GM18873 (cell line): ENCODE measurements at regions not wholly inside any gene's neighbourhood (a gene's known extent, or its start where the extent isn't known, plus 50 kb on each side); places are given as distances from the start of the nearest gene placed in this dataset.

ENCODE experiments used
- ATAC-seq: cut with Tn5 transposase; IDR thresholded peaks from one replicate; pipeline ENCODE4 v1.9.1; 2021; ENCODE audit warnings: mild to moderate bottlenecking, moderate library complexity, moderate number of reproducible peaks; ENCODE audit not compliant: unreplicated experiment, low FRiP score

DNA sequence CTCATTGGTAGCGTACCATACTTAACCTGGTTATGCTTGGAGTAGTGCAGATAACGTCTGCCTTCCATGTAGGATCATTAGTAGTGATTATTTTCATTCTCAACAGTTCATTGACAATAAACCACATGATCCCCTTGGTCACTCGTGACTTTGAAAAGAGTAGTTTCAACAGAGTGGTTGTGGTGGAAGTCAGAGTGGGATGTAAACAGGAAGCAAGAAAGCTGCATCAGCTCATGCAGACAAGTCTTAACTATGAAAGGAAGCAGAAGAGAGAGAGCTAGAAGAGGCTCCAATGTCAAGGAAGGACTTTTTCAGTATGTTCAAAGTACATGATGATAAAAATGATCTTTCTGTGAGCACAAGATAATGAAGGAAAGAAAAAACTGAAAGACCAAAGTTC is 287.4 kb downstream of the MBD2 start:
- ATAC-seq = no peak

DNA sequence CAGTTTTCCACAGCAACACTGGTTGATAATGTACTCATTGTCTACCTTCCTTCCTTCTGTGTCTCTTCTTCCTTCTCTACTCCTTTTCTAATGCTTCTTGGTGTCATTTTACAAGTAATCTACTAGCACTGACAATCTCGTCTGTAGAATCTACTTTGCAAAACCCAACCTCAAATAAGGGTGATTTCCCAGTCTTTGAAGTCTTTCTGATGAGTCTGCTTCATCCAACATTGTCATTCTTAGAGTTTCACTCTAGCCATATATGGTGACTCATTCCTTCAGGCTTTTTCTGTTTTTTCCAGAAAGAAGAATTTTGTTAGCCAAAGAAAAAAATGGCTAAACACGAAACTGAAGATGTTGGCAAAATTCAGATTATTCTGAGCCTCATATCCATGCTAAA is 288.7 kb downstream of the MBD2 start:
- ATAC-seq = no peak

DNA sequence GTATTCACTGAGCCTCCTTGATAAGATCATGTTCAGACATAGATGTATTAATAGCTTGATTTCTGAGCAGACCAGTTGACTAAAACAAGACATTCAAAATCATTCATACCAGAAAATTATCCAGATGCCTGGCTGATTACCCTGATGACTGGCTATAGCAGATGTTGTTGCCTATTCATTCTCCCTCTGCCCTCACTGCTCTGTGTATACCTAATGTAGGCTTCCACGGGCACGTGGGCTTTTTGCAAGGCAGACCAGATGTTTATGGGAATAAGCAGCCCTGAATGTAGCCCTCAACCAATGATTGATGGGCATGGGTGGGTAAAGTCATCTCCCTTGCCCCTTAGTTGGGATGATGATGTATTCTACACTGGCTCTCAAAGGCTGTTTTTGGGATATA is 289.1 kb downstream of the MBD2 start:
- ATAC-seq = no peak

DNA sequence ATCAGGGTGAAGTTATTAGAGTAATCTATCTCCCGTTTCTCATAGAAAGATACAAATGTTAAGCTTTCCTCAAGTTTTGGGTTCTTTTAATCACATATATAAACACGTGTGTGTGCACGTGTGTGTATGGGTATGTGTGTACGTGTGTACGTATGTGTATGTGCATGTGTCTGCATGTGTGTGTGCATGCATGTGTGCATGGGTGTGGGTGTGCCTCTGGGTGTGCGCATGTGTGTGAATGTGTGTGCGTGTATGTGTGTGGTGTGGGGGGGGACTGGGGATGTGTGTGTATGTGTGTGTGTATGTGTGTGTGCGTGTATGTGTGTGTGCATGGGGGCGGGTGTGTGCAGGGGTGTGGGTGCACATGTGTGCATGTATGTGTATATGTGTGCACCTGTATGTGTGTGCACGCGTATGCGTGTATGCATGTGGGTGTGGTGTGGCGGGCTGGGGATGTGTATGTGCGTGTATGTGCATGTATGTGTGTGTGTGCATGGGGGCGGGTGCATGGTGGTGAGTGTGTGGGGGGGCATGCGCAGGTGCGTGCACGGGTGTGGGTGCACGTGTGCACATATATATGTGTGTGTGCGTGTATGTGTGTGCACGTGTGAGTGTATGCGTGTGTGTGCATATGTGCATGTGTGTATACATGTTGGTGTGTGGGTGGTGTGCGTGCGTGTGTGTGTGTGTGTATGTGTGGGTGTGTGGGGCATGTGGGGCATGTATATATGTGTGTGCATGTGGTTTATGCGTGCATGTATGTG is 304.0 kb downstream of the MBD2 start:
- ATAC-seq = no peak

DNA sequence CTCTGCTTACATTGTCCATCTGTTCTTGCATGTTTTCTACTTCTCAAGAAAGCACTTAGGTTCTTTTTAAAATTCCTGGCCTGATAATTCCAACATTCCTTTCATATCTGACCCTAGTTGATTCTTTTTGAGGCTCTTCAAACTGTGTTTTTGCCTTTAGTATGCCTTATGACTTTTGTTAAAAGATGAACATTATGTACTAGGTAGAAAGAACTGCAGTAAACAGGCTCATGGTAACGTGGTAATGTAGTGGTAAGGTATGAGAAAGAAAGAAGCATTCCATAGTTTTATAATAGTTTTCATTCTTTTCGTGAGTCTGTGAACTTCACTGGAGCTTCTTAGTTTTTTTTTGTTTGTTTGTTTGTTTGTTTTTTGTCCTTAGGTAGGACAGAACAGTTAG is 306.4 kb downstream of the MBD2 start:
- ATAC-seq = no peak

DNA sequence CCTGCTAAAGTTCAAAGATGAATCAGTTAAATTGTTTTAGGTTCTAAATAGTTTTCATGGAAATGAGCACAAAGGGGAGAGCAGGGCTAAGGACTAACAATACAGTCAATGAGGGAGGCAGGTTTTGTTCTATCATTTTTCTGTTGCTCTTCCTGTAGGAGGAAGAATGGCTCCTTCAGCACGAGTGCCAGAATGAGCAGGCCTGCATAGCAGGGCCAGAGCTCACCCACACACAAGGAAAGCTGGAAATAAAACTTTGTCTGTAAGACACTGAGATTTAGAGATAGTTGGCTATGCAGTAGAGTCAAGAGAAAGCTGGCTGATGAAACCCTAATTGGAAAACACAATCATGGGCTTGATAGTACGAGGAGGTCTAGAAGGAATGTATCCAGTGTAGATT is 313.3 kb downstream of the MBD2 start:
- ATAC-seq = no peak

DNA sequence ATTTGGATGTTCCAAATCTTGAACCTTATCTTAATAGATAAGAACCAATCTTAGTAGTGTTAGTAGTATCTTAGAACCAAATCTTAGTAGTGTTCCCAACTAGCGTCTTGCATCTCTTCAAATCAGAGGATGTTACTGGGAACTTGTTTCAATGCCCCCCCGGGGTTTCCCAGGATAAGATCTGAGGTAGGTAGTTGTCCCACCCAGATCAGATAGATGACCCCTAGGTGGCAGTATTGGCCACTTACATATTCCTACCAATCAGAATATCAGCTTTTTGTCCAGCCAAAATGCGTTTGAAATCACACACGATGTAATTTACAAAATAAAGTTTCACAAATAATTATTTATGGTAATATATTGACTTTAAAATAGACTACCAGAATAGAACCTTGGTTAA is 314.8 kb downstream of the MBD2 start:
- no peak for ATAC-seq

DNA sequence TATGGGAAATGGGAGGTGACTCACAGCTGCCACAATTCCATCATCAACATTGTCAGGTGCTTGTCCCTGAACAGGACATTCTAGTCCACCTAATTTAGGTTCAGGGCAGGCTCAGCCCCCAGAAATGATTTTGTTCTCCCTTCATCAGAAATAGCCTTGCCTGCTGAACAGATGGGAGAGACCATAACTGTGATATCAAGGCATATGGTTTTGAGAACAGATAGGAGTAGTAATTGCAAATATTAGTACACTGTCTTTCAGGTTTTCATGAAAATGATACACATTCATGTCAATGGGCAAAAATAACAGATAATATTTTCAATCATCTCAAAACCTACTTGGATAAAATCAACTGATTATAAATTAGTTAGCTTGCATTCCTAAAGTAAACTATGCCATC is 316.5 kb downstream of the MBD2 start:
- no peak for ATAC-seq

DNA sequence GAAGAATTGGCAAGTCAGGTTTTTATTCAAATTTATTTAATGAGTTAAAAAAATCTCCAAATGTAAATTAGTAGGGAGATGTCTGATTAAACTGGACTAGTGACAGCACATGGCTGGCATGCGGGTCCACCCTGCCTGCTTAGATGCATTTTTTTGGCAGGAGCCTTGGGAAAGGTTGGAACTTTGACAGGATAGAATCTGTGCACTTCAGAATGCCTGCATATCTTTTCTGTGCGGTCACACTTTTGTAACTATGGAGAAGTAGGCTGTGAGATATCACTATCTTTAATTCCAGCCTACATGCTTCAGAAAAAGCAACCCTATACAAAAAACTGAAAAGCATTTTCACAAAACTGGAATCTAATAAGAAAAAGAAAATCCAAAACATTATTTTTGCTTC is 317.8 kb downstream of the MBD2 start:
- no peak for ATAC-seq

DNA sequence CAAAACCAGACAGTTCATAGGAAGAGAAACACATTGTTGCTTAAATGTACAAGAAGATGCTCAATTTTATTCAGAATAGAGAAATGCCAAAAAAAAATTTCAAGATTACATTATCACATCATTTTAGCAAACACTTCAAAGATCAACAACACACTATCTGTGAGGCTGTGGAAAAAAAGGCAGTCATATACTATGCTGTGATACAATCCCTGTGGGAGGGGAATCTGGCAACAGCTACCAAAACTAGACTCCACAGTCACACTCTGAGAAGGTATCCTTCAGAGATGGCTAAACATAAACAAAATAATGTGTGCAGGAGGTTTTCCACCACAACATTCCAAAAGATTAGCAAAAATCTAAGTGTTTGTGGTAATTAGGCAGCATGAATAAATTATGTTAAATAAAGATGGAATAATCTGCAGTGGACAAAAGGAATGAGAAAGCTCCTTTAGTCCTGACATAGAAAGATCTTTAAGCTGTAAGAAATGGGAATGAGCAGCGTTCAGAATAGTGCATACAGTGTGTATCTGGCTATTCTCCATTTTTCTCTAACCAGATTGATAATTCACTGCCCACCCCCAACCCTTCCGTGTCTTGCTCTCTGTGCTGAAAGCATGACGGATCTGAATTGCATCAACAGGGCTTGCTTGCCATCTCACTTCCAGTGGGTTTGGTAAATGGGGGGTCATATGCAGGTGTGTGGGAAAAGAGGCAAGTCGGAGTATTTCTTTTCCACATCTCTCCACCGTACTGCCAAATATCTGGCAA is 329.6 kb downstream of the MBD2 start:
- no peak for ATAC-seq

DNA sequence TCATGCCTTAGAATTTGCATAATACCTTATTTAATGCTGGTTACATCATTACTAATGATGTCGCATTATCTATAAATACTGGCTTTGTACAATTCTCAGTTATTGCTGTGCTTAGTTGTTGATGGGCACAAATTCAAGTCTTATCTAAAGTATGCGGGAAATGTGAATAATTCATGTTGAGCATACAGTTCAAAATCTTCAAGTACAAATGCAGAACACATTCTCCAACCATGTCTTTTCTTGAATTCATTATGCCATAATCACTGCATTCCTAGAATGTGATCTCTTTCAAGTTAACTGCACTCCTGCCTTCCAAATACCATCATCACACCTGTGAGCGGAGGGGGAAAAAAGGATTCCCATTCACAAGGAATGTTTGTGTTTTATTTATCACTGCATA is 337.0 kb downstream of the MBD2 start:
- ATAC-seq = no peak

DNA sequence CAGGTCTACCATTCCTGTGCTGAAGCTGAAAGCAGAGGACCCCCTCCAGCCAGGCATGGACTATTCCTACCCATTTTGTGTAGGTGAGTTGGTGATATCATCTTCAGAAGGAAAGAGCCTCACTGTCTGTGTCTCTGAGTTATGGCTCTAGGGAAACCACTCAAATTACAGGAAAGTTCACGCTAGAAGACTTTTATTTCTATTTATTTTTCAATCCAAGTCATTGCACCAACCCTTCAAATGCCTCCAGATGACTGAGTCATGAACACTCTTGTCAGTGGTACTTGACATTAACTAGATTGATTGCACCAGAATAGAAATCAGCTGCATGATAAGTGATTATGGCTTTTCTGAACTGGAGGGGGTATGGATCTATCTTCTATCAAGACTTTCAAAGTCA is 338.4 kb downstream of the MBD2 start:
- no peak for ATAC-seq

DNA sequence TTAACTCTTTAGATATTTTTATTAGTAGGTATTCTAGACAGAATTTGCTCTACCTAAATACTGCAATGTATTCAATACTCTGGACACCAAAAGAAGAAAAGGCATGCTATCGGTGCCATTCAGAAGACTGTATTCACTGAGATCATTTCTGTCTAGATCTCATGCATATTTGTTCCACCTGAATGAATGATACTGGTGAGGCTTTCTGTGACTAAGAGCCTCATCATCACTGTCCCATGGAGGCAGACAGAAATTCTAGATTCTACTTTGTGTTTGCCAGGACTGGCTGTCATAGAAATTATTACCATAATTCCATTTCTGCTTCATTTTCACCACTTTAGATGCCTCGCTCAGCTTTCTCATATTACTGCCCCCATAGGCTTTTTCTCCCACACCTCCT is 340.7 kb downstream of the MBD2 start:
- ATAC-seq = no peak

DNA sequence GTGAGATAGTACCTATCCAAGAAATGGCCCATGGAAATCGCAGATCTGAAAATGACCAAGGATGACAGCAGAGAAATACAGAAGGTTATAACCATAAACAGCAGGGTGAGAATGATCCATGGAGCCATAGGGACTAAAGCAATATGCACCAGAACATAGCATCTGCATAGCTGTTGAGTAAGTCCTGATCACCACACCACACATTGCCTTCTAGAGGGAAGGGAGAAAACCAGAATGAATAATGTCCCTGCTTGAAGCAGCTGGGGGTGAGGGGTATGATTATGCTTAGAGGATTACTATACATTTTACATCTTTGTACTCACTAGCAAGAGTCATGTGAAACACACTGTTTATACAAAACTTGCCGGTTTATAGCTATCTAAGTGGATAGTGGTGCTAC is 350.4 kb downstream of the MBD2 start:
- ATAC-seq = no peak

DNA sequence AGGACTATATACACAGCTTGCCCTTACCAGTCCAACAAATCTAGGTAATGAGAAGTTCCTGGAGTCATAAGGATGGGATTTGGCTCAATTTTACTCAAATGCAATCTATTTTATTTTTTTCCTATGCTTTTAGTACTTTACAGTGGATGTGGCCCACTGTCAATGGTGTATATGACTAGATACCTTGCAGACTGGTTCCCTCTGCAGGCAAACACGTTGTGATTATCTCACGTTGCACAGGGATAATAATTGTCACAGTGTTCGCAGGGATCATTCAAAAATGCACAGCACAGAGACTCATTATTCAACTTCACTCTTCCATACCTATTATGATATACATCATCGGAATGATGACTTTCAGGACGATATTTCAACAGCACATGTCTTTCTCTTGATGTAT is 359.7 kb downstream of the MBD2 start:
- no peak for ATAC-seq

DNA sequence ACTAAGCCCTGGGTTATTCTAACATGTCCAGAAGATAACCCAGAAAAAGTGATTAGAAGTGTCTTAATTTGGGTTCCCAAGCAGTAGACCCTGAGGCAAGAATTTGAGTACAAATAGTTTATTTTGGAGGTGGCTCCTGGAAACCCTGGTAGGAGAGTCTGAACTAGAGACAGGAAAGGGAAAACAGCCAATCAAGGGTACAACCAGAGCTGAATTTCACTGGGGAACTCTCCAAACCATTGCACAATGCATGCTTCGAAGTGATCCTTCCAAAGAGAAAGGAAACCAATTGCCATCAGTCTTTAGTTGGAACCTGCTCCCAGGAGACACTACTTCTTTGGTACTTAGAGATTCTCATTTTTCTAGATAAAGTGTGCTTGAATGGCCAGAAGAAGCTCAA is 361.5 kb downstream of the MBD2 start:
- ATAC-seq = no peak

DNA sequence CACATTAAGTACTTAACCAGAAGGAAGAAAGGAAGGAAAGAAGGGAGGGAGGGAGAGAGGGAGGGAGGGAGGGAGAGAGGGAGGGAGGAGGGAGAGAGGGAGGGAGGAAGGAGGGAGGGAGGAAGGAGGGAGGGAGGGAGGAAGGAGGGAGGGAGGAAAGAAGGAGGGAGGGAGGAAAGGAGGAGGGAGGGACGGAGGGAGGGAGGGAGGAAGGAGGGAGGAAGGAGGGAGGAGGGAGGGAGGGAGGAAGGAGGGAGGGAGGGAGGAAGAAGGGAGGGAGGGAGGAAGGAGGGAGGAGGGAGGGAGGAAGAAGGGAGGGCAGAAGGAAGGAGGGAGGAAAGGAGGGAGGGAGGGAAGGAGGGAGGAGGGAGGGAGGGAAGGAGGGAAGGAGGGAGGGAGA is 363.3 kb downstream of the MBD2 start:
- no peak for ATAC-seq

DNA sequence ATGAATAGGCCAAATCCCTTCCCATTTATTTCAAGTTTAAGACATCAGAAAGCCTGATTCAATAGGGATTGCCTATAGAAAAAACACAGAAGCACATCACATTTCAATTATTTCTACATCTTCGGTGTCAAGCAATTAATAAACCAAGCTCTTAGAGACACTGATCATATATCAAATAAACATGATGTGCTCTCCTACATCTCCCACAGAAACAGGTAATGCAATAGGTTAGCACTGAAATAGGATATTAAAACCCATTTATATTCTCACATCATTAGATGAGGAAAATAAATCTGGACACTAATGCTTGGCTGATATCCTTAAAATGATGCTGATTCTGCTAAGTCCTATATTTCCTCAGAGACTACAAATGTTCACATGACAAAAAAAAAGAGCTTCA is 364.7 kb downstream of the MBD2 start:
- no peak for ATAC-seq

DNA sequence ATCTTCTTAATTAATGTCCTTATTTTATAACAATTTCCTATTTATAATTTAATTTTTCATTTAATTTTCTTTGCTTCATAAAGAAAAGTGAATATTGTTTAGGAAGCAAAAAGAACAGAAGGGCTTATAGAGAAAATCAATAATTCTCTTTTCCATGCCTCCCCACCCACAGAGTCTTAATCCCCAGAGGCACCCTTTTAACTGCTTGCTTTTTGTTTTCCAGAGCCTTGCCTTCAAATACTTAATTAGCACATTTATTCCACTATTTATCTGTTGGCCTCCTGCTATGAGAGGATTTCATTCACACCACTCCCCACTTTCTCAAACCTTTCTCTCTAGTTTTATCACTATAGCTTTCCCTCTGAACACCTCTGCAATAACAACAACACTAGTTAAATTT is 373.6 kb downstream of the MBD2 start:
- ATAC-seq = no peak

DNA sequence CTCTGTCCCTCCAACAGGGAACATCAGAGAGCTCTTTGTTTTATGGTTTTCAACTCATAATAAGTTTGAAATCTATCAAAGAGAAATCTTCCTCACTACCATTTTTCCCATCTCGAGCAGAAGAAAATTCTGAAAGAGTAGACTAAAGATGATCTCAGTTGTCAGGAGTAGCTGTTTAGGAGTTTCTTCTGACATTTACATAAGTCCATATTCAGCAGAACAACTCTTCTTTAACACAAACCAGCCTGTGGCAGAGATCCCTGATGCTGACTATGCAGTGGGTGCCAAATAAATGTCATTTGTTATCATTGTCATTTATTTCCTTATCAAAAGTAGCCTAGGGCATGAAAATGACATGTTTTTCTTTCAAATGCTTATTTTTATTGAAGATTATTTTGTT is 380.7 kb downstream of the MBD2 start:
- no peak for ATAC-seq

DNA sequence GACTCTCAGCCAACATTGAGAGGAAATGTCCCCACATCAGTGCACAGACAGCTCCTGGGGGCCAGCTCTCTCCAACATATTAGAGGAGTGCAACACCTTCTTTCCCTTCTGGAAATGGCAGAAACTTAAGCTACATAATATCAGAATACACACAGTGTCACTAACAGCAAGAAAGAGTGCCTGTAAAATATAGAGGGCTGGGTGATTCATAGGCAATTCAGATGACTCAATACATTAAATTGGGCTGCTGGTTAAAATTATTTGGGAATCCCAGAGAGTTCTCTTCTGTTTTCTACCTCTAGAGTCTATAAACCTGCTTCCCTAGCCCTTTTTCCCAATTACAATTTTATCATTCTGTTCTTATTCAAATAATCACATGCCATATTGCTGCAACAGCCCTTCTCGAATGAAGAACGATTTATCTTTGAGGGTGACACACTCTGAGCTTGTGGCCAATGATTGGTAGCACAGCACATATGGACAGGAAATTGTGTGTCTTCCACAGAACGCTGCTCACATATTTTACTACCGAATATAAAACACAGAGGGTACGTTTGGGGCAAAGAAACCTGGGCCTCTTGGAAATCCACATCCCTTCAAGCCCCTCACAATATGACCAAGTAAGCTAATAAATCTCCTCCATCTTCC is 381.2 kb downstream of the MBD2 start:
- no peak for ATAC-seq

DNA sequence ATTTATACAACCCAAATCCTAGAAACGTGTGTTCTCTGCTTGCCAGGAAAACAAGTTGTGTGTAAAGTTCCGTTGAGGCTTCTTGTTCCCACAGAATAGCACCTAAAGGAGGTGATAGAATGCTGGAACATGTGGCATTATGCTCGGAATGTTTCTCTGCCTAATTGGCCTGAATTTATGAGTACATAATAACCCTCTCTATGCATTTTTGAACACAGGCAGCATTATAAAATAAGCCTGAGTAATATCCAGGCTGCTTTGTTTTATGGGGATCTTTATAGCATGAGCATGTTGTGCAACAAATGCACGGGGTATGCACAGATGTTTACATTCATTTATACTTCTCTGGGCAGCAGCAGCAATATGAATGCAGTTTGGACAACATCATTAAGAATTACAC is 385.7 kb downstream of the MBD2 start:
- ATAC-seq = no peak
